ENCODE measurements at regions not wholly inside any gene's neighbourhood (a gene's known extent, or its start where the extent isn't known, plus 50 kb on each side); places are given as distances from the start of the nearest gene placed in this dataset.

- Histone ChIP-seq H3K9me3 (no peaks in the 10 kb centered on the region), H3K4me1 (peaks cover 12% of the 10 kb centered on the region), H3K4me3 (ENCODE audit: low read depth, low read length) (no peak overlapping the region), H3K36me3 (ENCODE audit: control insufficient read depth, insufficient read depth, low read length) (no peaks in the 10 kb centered on the region), H3K27me3 (replicated peaks; ENCODE audit: control insufficient read depth, insufficient read depth, low read length) (no peaks in the 10 kb centered on the region)
- no peak overlapping the region for H3K4me3 Mint-ChIP-seq (ENCODE audit: unreplicated experiment)
- intact Hi-C loops (cut with micrococcal nuclease; ENCODE audit: unreplicated experiment) = no loop called here
- no peaks in the 10 kb centered on the region for H3K27me3 Mint-ChIP-seq (ENCODE audit: insufficient read depth, unreplicated experiment)
- ChIA-PET CTCF (no interaction called here), POLR2A (interaction anchor here (0.6 kb wide), 1 partner anchor 44 kb away, joined by 6 read pairs; no protein-coding TSS in a partner anchor)
- no peak overlapping the region for H3K27ac Mint-ChIP-seq (ENCODE audit: unreplicated experiment)
- no peaks in the 10 kb centered on the region for H3K9me3 Mint-ChIP-seq (ENCODE audit: unreplicated experiment)
- DNase-seq = no peak
- H3K36me3 Mint-ChIP-seq (ENCODE audit: insufficient read depth, unreplicated experiment) = no peaks in the 10 kb centered on the region
- no TSS peak for BruUV-seq (replicated peaks)
- no peak for TF ChIP-seq CTCF (IDR thresholded peaks at IDR 0.05; ENCODE audit: insufficient read depth in 1 of 2, low read depth in 1 of 2, low read length in 1 of 2, severe bottlenecking in 1 of 2, unreplicated experiment in 1 of 2)
- H3K4me1 Mint-ChIP-seq (ENCODE audit: low read depth, unreplicated experiment) = no peaks in the 10 kb centered on the region
These were observed 127.6 kb downstream of the GADD45G start for GRCh38 chr9:89732295-89732938.

DNA sequence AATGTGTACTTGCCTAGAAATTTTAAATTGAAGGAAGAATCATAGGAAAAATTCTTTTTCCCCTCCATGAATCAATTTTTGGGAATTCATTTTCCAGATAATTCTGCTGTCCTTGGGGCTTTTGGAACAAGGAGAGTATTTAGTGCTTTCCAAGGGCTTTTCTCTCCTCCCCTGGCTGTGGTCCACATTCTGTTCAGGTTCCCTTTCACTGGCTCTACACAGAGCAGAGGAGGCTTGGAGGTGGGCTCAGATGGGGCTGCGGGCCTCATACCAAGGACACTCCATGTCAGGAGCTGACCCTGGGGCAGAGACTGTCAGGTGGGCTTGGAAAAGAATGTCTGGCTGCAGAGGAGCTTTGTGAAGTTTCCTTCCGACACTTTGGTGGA lies 128.1 kb downstream of the GADD45G start:
- no peaks in the 10 kb centered on the region for H3K4me1 Mint-ChIP-seq (ENCODE audit: low read depth, unreplicated experiment)
- Histone ChIP-seq H3K4me1 (peaks cover 12% of the 10 kb centered on the region), H3K9me3 (no peaks in the 10 kb centered on the region), H3K27me3 (replicated peaks; ENCODE audit: control insufficient read depth, insufficient read depth, low read length) (no peaks in the 10 kb centered on the region), H3K36me3 (ENCODE audit: control insufficient read depth, insufficient read depth, low read length) (no peaks in the 10 kb centered on the region), H3K4me3 (ENCODE audit: low read depth, low read length) (no peak overlapping the region)
- intact Hi-C loops (cut with micrococcal nuclease; ENCODE audit: unreplicated experiment) = no loop called here
- ChIA-PET POLR2A (no interaction called here), CTCF (no interaction called here)
- H3K9me3 Mint-ChIP-seq (ENCODE audit: unreplicated experiment) = no peaks in the 10 kb centered on the region
- no peak overlapping the region for H3K27ac Mint-ChIP-seq (ENCODE audit: unreplicated experiment)
- no peak for TF ChIP-seq CTCF (IDR thresholded peaks at IDR 0.05; ENCODE audit: insufficient read depth in 1 of 2, low read depth in 1 of 2, low read length in 1 of 2, severe bottlenecking in 1 of 2, unreplicated experiment in 1 of 2)
- H3K27me3 Mint-ChIP-seq (ENCODE audit: insufficient read depth, unreplicated experiment) = no peaks in the 10 kb centered on the region
- DNase-seq = no peak
- no peaks in the 10 kb centered on the region for H3K36me3 Mint-ChIP-seq (ENCODE audit: insufficient read depth, unreplicated experiment)
- no peak overlapping the region for H3K4me3 Mint-ChIP-seq (ENCODE audit: unreplicated experiment)
- no TSS peak for BruUV-seq (replicated peaks)

DNA sequence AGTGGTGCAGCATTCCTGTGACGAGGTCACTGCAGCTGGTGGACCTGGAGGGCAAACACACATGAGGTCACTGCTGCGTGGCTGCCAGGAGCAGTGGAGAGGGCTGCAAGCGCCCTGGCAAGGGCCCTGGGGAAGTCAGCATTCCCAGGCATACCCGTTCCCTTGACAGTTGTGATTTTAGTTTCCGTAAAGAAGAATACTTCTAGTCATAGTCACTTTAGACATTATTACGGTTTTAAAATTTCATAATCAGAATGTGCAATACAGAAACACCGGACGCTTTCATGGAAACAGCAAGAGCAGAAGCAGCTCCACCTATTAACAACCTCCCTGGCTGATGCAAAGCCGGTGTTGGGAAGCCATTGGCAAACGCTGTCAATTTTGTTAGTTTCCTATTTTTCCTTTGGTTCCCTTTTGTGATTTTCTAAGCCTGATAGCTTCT lies 129.8 kb downstream of the GADD45G start:
- Histone ChIP-seq H3K36me3 (ENCODE audit: control insufficient read depth, insufficient read depth, low read length) (no peaks in the 10 kb centered on the region), H3K27me3 (replicated peaks; ENCODE audit: control insufficient read depth, insufficient read depth, low read length) (no peaks in the 10 kb centered on the region), H3K9me3 (no peaks in the 10 kb centered on the region), H3K4me3 (ENCODE audit: low read depth, low read length) (no peak overlapping the region), H3K4me1 (peaks cover 12% of the 10 kb centered on the region)
- Mint-ChIP-seq H3K9me3 (ENCODE audit: unreplicated experiment) (no peaks in the 10 kb centered on the region), H3K4me3 (ENCODE audit: unreplicated experiment) (no peak overlapping the region), H3K27me3 (ENCODE audit: insufficient read depth, unreplicated experiment) (no peaks in the 10 kb centered on the region), H3K36me3 (ENCODE audit: insufficient read depth, unreplicated experiment) (no peaks in the 10 kb centered on the region), H3K27ac (ENCODE audit: unreplicated experiment) (no peak overlapping the region), H3K4me1 (ENCODE audit: low read depth, unreplicated experiment) (no peaks in the 10 kb centered on the region)
- ChIA-PET POLR2A (no interaction called here), CTCF (no interaction called here)
- DNase-seq = no peak
- BruUV-seq (replicated peaks) = no TSS peak
- no peak for TF ChIP-seq CTCF (IDR thresholded peaks at IDR 0.05; ENCODE audit: insufficient read depth in 1 of 2, low read depth in 1 of 2, low read length in 1 of 2, severe bottlenecking in 1 of 2, unreplicated experiment in 1 of 2)
- intact Hi-C loops (cut with micrococcal nuclease; ENCODE audit: unreplicated experiment) = no loop called here

Data from Caco-2 (cell line).